RWPE2 (cell line): ENCODE measurements at regions not wholly inside any gene's neighbourhood (a gene's known extent, or its start where the extent isn't known, plus 50 kb on each side); places are given as distances from the start of the nearest gene placed in this dataset.

ENCODE experiments used
- ATAC-seq: fragments of 200-7000 bp; cut with Tn5 transposase; 3 replicates; pipeline ENCODE4 v1.9.1; 2021; ENCODE audit warnings: low read depth
- DNase-seq: peaks from one replicate; pipeline ENCODE4 v3.0.0-alpha.2; 2020; ENCODE audit warnings: low spot score
- H3K27ac ChIP-seq: fragments of 450-650 bp; 2 replicates; pipeline ENCODE4 v1.5.1; 2017; ENCODE audit warnings: mild to moderate bottlenecking; ENCODE audit not compliant: poor library complexity, severe bottlenecking
- H3K27me3 ChIP-seq: fragments of 250-450 bp; sonication (Bioruptor Pico); 2 replicates; pipeline ENCODE4 v1.5.1; 2021; ENCODE audit warnings: mild to moderate bottlenecking, moderate library complexity; ENCODE audit not compliant: insufficient read depth, poor library complexity, severe bottlenecking
- H3K36me3 ChIP-seq: fragments of 250-450 bp; sonication (Bioruptor Pico); 2 replicates; pipeline ENCODE4 v1.5.1; 2020; ENCODE audit warnings: low read depth, mild to moderate bottlenecking, moderate library complexity
- H3K4me1 ChIP-seq: fragments of 250-450 bp; sonication (Bioruptor Pico); 2 replicates; pipeline ENCODE4 v1.5.1; 2021; ENCODE audit warnings: mild to moderate bottlenecking, moderate library complexity; ENCODE audit not compliant: insufficient read depth, poor library complexity, severe bottlenecking
- H3K4me3 ChIP-seq: fragments of 250-450 bp; sonication (Bioruptor Pico); 2 replicates; pipeline ENCODE4 v1.5.1; 2021; ENCODE audit warnings: mild to moderate bottlenecking, moderate library complexity; ENCODE audit not compliant: severe bottlenecking
- H3K9me3 ChIP-seq: fragments of 250-450 bp; sonication (Bioruptor Pico); 2 replicates; pipeline ENCODE4 v1.5.1; 2021; ENCODE audit warnings: mild to moderate bottlenecking, moderate library complexity; ENCODE audit not compliant: severe bottlenecking
- TF ChIP-seq, protein P1 (sequence below): fragments of 450-650 bp; IDR thresholded peaks from one replicate; pipeline ENCODE4 v1.5.1; 2017; ENCODE audit warnings: mild to moderate bottlenecking, moderate library complexity; ENCODE audit not compliant: poor library complexity, severe bottlenecking

DNA sequence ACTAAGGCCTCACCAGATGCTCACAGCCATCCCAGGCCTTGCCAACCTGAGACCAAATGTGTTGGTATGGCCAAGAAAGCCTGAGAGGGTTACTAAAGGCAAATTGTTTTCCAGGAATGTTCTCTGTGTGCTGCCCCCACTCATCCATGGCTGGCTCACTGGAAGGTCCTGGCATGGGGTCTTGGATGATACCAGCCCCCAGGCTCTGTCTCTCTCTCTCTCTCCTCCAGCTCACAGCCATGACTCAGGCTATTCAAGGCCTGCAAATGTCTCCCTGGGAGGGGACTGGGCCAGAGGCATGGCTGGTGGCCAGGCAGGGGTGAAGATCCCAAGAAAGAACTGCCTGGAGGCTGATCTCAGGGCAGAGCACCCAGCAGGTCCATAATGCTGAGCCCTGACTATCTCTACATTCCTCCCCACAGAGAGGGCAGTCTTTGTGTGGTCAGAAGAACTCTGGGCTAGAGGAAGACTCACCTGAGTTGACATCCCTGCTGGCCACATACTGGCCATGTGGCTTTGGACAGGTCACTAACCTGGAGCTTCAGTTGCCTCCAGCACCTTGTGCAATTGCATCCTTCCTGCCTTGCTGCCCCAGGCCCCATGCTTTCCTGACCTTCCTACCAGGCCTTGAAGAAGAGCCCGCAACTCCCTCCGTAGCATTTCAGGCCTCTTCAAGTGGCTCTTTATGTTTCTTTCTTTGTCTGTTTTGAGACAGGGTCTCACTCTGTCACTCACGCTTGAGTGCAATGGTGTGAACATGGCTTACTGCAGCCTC, 150.4 kb downstream of the ZFP36L2 start:
- Histone ChIP-seq H3K4me1 (peaks cover 33% of the 10 kb centered on the region), H3K9me3 (no peaks in the 10 kb centered on the region), H3K36me3 (no peaks in the 10 kb centered on the region), H3K4me3 (no peak overlapping the region), H3K27me3 (no peaks in the 10 kb centered on the region), H3K27ac (peak overlapping the region; percentile 99)
- no peak for DNase-seq
- TF ChIP-seq, protein P1, sequence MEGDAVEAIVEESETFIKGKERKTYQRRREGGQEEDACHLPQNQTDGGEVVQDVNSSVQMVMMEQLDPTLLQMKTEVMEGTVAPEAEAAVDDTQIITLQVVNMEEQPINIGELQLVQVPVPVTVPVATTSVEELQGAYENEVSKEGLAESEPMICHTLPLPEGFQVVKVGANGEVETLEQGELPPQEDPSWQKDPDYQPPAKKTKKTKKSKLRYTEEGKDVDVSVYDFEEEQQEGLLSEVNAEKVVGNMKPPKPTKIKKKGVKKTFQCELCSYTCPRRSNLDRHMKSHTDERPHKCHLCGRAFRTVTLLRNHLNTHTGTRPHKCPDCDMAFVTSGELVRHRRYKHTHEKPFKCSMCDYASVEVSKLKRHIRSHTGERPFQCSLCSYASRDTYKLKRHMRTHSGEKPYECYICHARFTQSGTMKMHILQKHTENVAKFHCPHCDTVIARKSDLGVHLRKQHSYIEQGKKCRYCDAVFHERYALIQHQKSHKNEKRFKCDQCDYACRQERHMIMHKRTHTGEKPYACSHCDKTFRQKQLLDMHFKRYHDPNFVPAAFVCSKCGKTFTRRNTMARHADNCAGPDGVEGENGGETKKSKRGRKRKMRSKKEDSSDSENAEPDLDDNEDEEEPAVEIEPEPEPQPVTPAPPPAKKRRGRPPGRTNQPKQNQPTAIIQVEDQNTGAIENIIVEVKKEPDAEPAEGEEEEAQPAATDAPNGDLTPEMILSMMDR: no peak
- ATAC-seq: no peak

DNA sequence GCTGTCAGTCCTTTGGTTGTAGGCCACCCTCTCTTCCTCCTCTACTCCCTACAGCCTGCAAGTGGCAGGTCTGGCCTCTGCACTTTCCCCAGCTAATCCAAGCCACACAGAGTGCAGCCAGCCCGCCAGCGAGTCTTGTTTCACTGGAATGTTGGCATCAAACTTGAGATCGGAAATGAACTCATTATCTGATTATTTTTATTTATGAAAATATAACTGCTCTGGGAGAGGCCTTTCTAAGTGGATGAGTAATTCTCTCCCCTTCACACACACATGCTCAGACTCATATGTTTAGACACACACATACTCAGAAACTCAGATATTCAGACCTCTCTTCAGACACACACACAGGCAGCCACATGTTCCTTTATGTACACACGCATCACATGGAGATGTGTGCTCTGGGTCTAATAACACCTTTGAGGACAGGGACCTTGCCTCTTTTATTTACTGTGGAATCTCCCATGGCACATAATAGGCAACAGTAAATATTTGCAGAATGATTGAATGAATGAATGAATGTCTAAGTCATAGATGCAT, 151.3 kb downstream of the ZFP36L2 start:
- Histone ChIP-seq H3K36me3 (no peaks in the 10 kb centered on the region), H3K9me3 (no peaks in the 10 kb centered on the region), H3K27me3 (no peaks in the 10 kb centered on the region), H3K4me3 (no peak overlapping the region), H3K4me1 (peaks cover 33% of the 10 kb centered on the region), H3K27ac (peak overlapping the region; percentile 99)
- TF ChIP-seq, protein P1: peak; percentile 13
- DNase-seq (no peak), ATAC-seq (peak; percentile 86)

DNA sequence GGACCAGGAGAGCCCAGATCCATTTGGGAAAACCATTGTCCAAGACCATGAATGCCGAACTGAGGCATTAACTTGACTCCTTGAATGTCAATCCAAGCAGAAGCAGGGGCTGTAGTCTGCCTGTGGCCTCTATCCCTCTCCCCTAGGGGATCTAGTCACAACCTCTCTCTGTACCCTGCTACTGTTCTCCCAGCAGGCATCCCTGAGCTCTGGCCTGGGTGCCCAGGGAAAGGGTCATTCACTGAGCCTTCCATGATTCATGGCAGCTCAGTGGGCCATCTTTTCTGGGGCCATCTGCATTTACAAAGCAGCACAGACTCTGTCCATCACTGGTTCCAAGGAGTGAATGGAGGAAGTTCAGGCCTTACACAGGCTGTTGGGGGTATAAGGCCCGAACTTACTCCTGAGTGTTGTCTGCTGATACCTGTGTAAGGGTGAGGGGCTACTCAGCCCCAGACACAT, 151.8 kb downstream of the ZFP36L2 start:
- peak overlapping the region; percentile 99 for H3K27ac ChIP-seq
- H3K36me3 ChIP-seq: no peaks in the 10 kb centered on the region
- peak overlapping the region; percentile 30 for H3K4me3 ChIP-seq
- no peaks in the 10 kb centered on the region for H3K27me3 ChIP-seq
- no peaks in the 10 kb centered on the region for H3K9me3 ChIP-seq
- H3K4me1 ChIP-seq: peaks cover 38% of the 10 kb centered on the region
- TF ChIP-seq, protein P1: no peak
- DNase-seq (no peak), ATAC-seq (peak; percentile 1; the same call in 2 of the 3 replicates)

DNA sequence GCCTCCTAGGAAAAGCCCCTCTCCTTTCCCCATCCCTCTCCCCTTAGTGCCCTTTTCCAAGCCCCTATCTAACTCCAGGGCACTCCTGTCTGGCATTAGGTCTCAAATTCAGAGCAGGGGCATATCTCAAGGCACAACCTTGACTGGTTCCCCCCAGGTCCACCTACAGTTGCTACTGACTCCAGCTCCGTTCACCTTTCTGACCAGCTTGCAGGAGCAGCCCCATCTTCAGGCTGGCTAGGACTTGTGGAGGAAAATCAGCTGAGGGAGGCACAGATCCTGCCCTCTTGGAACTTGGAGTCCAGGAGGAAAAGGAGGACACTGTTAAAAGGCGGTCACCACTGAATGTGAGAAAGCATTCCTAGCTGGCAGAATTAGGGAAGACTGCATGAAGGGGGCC, 152.4 kb downstream of the ZFP36L2 start:
- H3K4me1 ChIP-seq: peaks cover 44% of the 10 kb centered on the region
- peak overlapping the region; percentile 30 for H3K4me3 ChIP-seq

More for the DNA sequence above, 152.4 kb downstream of the ZFP36L2 start:
- ATAC-seq (no peak), DNase-seq (no peak)
- H3K36me3 ChIP-seq: no peaks in the 10 kb centered on the region
- TF ChIP-seq, protein P1: no peak
- H3K27ac ChIP-seq: peak overlapping the region; percentile 99
- no peaks in the 10 kb centered on the region for H3K27me3 ChIP-seq
- H3K9me3 ChIP-seq: no peaks in the 10 kb centered on the region
